ENCODE measurements at regions not wholly inside any gene's neighbourhood (a gene's known extent, or its start where the extent isn't known, plus 50 kb on each side); places are given as distances from the start of the nearest gene placed in this dataset.
"Not testable (repeated sequence)": the region's sequence is repeated elsewhere in the genome, so short reads cannot be mapped to it uniquely, and the experiment has no call there.

DNA sequence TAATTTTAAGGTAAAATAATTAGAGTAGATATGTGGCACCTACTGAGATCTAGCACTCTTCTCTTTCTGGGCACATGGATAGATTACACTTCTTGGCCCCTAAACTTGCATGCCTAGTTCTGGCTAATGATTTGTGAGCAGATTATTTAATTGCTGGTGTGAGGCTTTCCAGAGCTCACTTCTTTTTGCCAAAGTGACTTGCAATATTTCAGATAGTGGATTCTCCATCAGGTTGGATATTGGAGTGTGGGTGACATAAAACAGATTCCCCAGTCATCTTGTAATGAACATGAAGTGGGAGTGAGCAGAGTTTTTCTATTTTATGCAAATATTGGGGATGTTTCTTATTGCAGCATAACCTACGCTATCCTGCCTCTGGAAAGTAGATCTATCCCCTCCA is 247.9 kb downstream of the KLF5 start:
- Mint-ChIP-seq H3K4me3 (ENCODE audit: low read depth) (no peak overlapping the region), H3K36me3 (ENCODE audit: insufficient read depth) (no peaks in the 10 kb centered on the region), H3K27ac (no peak overlapping the region), H3K9me3 (ENCODE audit: low read depth) (peaks cover 4% of the 10 kb centered on the region), H3K27me3 (no peaks in the 10 kb centered on the region), H3K4me1 (ENCODE audit: low read depth) (peaks cover 3% of the 10 kb centered on the region)
- TF ChIP-seq, protein P1, sequence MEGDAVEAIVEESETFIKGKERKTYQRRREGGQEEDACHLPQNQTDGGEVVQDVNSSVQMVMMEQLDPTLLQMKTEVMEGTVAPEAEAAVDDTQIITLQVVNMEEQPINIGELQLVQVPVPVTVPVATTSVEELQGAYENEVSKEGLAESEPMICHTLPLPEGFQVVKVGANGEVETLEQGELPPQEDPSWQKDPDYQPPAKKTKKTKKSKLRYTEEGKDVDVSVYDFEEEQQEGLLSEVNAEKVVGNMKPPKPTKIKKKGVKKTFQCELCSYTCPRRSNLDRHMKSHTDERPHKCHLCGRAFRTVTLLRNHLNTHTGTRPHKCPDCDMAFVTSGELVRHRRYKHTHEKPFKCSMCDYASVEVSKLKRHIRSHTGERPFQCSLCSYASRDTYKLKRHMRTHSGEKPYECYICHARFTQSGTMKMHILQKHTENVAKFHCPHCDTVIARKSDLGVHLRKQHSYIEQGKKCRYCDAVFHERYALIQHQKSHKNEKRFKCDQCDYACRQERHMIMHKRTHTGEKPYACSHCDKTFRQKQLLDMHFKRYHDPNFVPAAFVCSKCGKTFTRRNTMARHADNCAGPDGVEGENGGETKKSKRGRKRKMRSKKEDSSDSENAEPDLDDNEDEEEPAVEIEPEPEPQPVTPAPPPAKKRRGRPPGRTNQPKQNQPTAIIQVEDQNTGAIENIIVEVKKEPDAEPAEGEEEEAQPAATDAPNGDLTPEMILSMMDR (IDR thresholded peaks at IDR 0.05; ENCODE audit: unreplicated experiment): no peak
- DNase-seq (ENCODE audit: low spot score, unreplicated experiment): no peak

DNA sequence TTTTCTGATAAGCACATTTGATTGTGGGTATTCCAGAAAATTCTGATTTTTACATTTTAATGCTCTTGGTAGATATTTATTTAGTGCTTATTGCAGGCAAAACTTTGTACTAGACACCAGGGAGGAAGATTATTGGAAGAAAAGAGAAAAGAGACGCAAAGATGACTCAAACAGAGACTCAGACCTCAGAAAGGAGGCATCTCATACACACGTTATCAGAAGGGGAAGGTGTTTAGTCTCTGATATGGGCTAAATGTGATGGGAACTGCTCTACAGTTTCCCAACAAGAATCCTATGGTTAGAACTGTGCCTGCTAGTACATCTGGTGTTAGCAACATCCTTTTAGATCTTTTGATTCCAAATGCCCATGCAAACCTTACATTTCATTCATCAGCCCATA is 245.6 kb downstream of the KLF5 start:
- no peak overlapping the region for H3K4me3 Mint-ChIP-seq (ENCODE audit: low read depth)
- H3K27ac Mint-ChIP-seq: no peak overlapping the region
- peaks cover 12% of the 10 kb centered on the region for H3K4me1 Mint-ChIP-seq (ENCODE audit: low read depth)
- DNase-seq (ENCODE audit: low spot score, unreplicated experiment): no peak
- no peaks in the 10 kb centered on the region for H3K36me3 Mint-ChIP-seq (ENCODE audit: insufficient read depth)
- peaks cover 4% of the 10 kb centered on the region for H3K9me3 Mint-ChIP-seq (ENCODE audit: low read depth)
- no peaks in the 10 kb centered on the region for H3K27me3 Mint-ChIP-seq
- TF ChIP-seq, protein P1 (IDR thresholded peaks at IDR 0.05; ENCODE audit: unreplicated experiment): no peak

DNA sequence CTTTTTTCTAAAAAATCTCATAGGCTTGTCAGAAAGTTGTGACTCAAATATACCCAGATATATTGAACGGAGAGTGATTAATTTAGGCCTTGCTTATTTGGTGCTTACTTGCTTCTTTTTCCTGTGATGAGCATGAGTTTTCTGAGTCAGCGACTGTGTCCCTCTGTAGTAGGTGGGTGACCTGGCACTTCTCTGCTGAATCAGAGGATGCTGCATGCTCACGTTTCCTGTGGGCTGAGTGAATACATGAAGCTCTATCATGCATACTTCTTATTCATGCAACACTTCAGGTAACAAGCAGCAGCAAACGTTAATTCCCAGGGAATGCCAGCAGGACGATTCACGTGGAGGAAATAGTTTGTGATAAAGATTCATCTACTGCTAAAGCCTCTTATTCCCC is 245.0 kb downstream of the KLF5 start:
- Mint-ChIP-seq H3K4me1 (ENCODE audit: low read depth) (peaks cover 12% of the 10 kb centered on the region), H3K36me3 (ENCODE audit: insufficient read depth) (no peaks in the 10 kb centered on the region), H3K27me3 (no peaks in the 10 kb centered on the region), H3K27ac (no peak overlapping the region), H3K4me3 (ENCODE audit: low read depth) (no peak overlapping the region), H3K9me3 (ENCODE audit: low read depth) (peaks cover 4% of the 10 kb centered on the region)
- TF ChIP-seq, protein P1 (IDR thresholded peaks at IDR 0.05; ENCODE audit: unreplicated experiment): no peak
- DNase-seq (ENCODE audit: low spot score, unreplicated experiment): no peak

DNA sequence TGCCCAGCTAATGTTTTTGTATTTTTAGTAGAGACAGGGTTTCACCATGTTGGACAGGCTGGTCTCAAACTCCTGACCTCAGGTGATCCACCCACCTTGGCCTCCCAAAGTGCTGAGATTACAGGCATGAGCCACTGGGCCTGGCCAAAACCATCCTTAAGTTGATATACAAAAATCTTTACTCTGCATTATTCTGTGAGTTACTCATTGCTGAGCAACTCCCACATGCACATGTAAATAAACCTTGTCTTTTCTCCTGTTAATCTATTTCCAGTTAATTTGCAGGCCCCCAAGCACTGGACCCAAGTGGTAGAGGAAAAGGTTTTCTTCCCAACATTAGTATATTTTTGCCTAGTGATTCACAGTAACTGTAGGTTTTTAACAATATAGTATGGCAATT is 242.8 kb downstream of the KLF5 start:
- not testable (repeated sequence) for H3K27ac Mint-ChIP-seq; H3K9me3 Mint-ChIP-seq (ENCODE audit: low read depth); DNase-seq (ENCODE audit: low spot score, unreplicated experiment); H3K27me3 Mint-ChIP-seq; H3K36me3 Mint-ChIP-seq (ENCODE audit: insufficient read depth); H3K4me3 Mint-ChIP-seq (ENCODE audit: low read depth)
- peaks cover 18% of the 10 kb centered on the region for H3K4me1 Mint-ChIP-seq (ENCODE audit: low read depth)

DNA sequence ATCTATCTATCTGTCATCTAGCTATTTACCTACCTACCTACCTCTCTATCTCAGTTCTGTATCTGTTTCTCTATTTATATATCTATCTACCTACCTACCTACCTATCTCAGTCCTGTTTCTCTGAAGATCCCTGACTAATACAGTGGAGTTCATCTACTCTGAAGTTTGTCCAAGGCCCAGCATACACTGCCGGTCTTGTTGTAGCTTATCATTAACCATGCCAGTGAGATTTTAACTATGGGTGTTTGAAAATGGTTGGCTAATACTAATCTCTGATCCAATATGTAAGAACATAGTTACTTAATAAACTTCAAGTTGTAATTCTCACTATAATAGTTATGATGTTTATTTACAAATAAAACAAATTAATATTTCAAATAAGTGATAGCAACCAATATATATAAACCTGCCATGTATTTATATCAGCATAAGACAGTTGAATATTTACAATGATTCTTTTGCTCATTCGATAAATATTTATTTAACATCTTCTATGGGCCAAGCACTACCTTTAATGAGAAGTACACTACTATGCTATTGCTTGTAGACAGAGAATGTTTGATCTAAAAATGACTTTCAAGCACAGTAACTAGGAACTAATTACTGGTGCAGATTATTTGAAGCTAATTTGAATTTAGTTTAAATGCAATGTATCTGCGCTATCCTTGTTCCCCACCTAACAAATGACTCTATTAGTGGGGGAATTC is 242.1 kb downstream of the KLF5 start:
- TF ChIP-seq, protein P1 (IDR thresholded peaks at IDR 0.05; ENCODE audit: unreplicated experiment): no peak
- H3K4me3 Mint-ChIP-seq (ENCODE audit: low read depth): no peak overlapping the region
- peaks cover 18% of the 10 kb centered on the region for H3K4me1 Mint-ChIP-seq (ENCODE audit: low read depth)
- no peaks in the 10 kb centered on the region for H3K36me3 Mint-ChIP-seq (ENCODE audit: insufficient read depth)
- DNase-seq (ENCODE audit: low spot score, unreplicated experiment): no peak
- no peaks in the 10 kb centered on the region for H3K27me3 Mint-ChIP-seq
- peak overlapping the region; percentile 71 for H3K27ac Mint-ChIP-seq
- H3K9me3 Mint-ChIP-seq (ENCODE audit: low read depth): no peaks in the 10 kb centered on the region

DNA sequence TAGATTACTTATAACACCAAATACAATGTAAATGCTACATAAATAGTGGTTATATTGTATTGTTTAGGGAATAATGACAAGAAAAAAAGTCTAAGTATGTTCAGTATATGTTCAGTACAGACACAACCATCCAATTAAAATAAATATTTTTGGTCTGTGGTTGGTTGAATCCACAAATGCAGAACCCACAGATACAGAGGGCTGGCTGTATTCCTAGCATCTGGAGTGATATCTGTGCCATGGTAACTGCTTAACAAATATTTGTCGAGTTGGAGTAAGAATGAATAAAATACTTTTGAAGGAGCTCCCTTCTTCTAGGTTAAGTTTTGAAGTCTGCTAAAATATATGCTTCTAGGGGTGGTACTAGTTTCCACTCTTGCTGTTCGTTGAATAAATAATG is 241.0 kb downstream of the KLF5 start:
- peaks cover 18% of the 10 kb centered on the region for H3K4me1 Mint-ChIP-seq (ENCODE audit: low read depth)
- TF ChIP-seq, protein P1 (IDR thresholded peaks at IDR 0.05; ENCODE audit: unreplicated experiment): no peak
- H3K4me3 Mint-ChIP-seq (ENCODE audit: low read depth): no peak overlapping the region
- no peaks in the 10 kb centered on the region for H3K9me3 Mint-ChIP-seq (ENCODE audit: low read depth)
- H3K27me3 Mint-ChIP-seq: no peaks in the 10 kb centered on the region
- DNase-seq (ENCODE audit: low spot score, unreplicated experiment): no peak
- no peaks in the 10 kb centered on the region for H3K36me3 Mint-ChIP-seq (ENCODE audit: insufficient read depth)
- H3K27ac Mint-ChIP-seq: peak overlapping the region; percentile 15

Data from progenitor cell of endocrine pancreas (in vitro differentiated cells).